CD4-positive, alpha-beta T cell (primary cell): ENCODE measurements at regions not wholly inside any gene's neighbourhood (a gene's known extent, or its start where the extent isn't known, plus 50 kb on each side); places are given as distances from the start of the nearest gene placed in this dataset.

Experiments
- ATAC-seq: fragments of 200-7000 bp; cut with Tn5 transposase; one replicate; pipeline ENCODE4 v1.10.0; 2022; ENCODE audit warnings: mild to moderate bottlenecking; ENCODE audit not compliant: poor library complexity
- CTCF ChIA-PET: fragments of 350-600 bp; sonication (Branson Sonifier 250); formaldehyde crosslinking; loops from one replicate; lab custom pipeline; 2021; ENCODE audit warnings: antibody characterized with exemption, inconsistent platforms; lab: Charles Lee
- POLR2A ChIA-PET: fragments of 350-600 bp; sonication (Branson Sonifier 250); formaldehyde crosslinking; loops from one replicate; lab custom pipeline; 2021; ENCODE audit warnings: antibody characterized with exemption, inconsistent platforms; lab: Charles Lee
- DNase-seq, 14 experiments: peaks; one replicate each; pipeline ENCODE4 v3.0.0-alpha.2; 2013 to 2020; ENCODE audit warnings: mixed read lengths in 2 of 14
- H3K27ac ChIP-seq, 2 donors: one replicate each; pipeline versions ENCODE4 v1.5.1 to v1.7.0; 2013; ENCODE audit warnings: low read length in 2 of 2, low read depth in 1 of 2, mild to moderate bottlenecking in 1 of 2
- H3K27me3 ChIP-seq, 2 experiments: 1 replicate in 1 of 2; 2 replicates in 1 of 2; pipeline versions ENCODE4 v1.6.1 to v1.7.0; 2013; ENCODE audit warnings: low read length in 2 of 2, control low read depth in 1 of 2, mild to moderate bottlenecking in 1 of 2, moderate library complexity in 1 of 2; ENCODE audit not compliant: insufficient read depth in 2 of 2, control insufficient read depth in 1 of 2
- H3K36me3 ChIP-seq: one replicate; pipeline ENCODE4 v1.6.1; 2013; ENCODE audit warnings: low read length, control low read depth; ENCODE audit not compliant: insufficient read depth
- H3K4me1 ChIP-seq: one replicate; pipeline ENCODE4 v1.6.1; 2013; ENCODE audit warnings: low read length, control low read depth; ENCODE audit not compliant: insufficient read depth
- H3K4me3 ChIP-seq: one replicate; pipeline ENCODE4 v1.5.1; 2013; ENCODE audit warnings: mild to moderate bottlenecking, low read length, moderate library complexity
- H3K9me3 ChIP-seq, 2 experiments: 1 replicate in 1 of 2; 2 replicates in 1 of 2; pipeline versions ENCODE4 v1.6.1 to v1.7.0; 2013; ENCODE audit warnings: low read length in 2 of 2, mild to moderate bottlenecking in 2 of 2, control low read depth in 1 of 2, moderate library complexity in 1 of 2; ENCODE audit not compliant: control insufficient read depth in 1 of 2, insufficient read depth in 1 of 2
- H3K27ac Mint-ChIP-seq: one replicate; pipeline ENCODE4 v1.8.0; 2020; ENCODE audit warnings: mixed read lengths
- H3K27me3 Mint-ChIP-seq: one replicate; pipeline ENCODE4 v1.8.0; 2021; ENCODE audit warnings: mixed read lengths
- H3K36me3 Mint-ChIP-seq: one replicate; pipeline ENCODE4 v1.8.0; 2021; ENCODE audit warnings: low read depth, mixed read lengths
- H3K4me1 Mint-ChIP-seq: one replicate; pipeline ENCODE4 v1.8.0; 2021; ENCODE audit warnings: low read depth, mixed read lengths
- H3K4me3 Mint-ChIP-seq: one replicate; pipeline ENCODE4 v1.8.0; 2020; ENCODE audit warnings: mild to moderate bottlenecking, mixed read lengths
- H3K9me3 Mint-ChIP-seq: one replicate; pipeline ENCODE4 v1.8.0; 2020; ENCODE audit warnings: mixed read lengths
- CTCF ChIP-seq: fragments of 200-600 bp; IDR thresholded peaks from one replicate; pipeline ENCODE4 v1.8.0; 2022; ENCODE audit warnings: antibody characterized with exemption, mild to moderate bottlenecking
- intact Hi-C, 2 experiments: fragments of 100-400 bp; cut with DNase I in 1 of 2; cut with micrococcal nuclease in 1 of 2; formaldehyde crosslinking; loops; one replicate each; pipeline versions ENCODE4 v1.15.1 to v1.9.0; 2023 to 2025; cut with DNase I, micrococcal nuclease

- H3K27me3 ChIP-seq = no peaks in the 10 kb centered on the region
- H3K9me3 Mint-ChIP-seq = no peaks in the 10 kb centered on the region
- no peak overlapping the region for H3K27ac ChIP-seq
- peaks cover 30% of the 10 kb centered on the region for H3K27me3 Mint-ChIP-seq
- intact Hi-C loops = no loop called here
- no peak overlapping the region for H3K4me3 ChIP-seq
- no peak overlapping the region for H3K27ac Mint-ChIP-seq
- H3K4me3 Mint-ChIP-seq = no peak overlapping the region
- ChIA-PET CTCF (no interaction called here), POLR2A (no interaction called here)
- no peak for ATAC-seq
- no peaks in the 10 kb centered on the region for H3K4me1 ChIP-seq
- DNase-seq = no peak
- no peaks in the 10 kb centered on the region for H3K36me3 Mint-ChIP-seq
- no peaks in the 10 kb centered on the region for H3K9me3 ChIP-seq
- no peaks in the 10 kb centered on the region for H3K36me3 ChIP-seq
- TF ChIP-seq CTCF = no peak
- H3K4me1 Mint-ChIP-seq = no peaks in the 10 kb centered on the region
Measured at GRCh38 chr20:41848180-41848579, 230.0 kb upstream of the CHD6 start.

GRCh38 chr20:41837669-41838224 lies 219.6 kb upstream of the CHD6 start:
- H3K27me3 ChIP-seq = no peaks in the 10 kb centered on the region
- no peak for TF ChIP-seq CTCF
- H3K36me3 ChIP-seq = no peaks in the 10 kb centered on the region
- no peak overlapping the region for H3K27ac ChIP-seq
- intact Hi-C loops = no loop called here
- Mint-ChIP-seq H3K36me3 (no peaks in the 10 kb centered on the region), H3K27me3 (peaks cover 21% of the 10 kb centered on the region), H3K4me3 (no peak overlapping the region), H3K4me1 (no peaks in the 10 kb centered on the region), H3K9me3 (no peaks in the 10 kb centered on the region), H3K27ac (no peak overlapping the region)
- DNase-seq = no peak
- no peaks in the 10 kb centered on the region for H3K4me1 ChIP-seq
- CTCF ChIA-PET = no interaction called here
- POLR2A ChIA-PET = no interaction called here
- ATAC-seq = no peak
- H3K4me3 ChIP-seq = no peak overlapping the region
- no peaks in the 10 kb centered on the region for H3K9me3 ChIP-seq

GRCh38 chr20:41833739-41834138 lies 215.6 kb upstream of the CHD6 start:
- CTCF ChIA-PET = no interaction called here

More at GRCh38 chr20:41833739-41834138, 215.6 kb upstream of the CHD6 start:
- Histone ChIP-seq H3K4me3 (no peak overlapping the region), H3K4me1 (no peaks in the 10 kb centered on the region), H3K36me3 (no peaks in the 10 kb centered on the region), H3K27me3 (peaks cover 2 to 4% of the 10 kb centered on the region in 2 experiments), H3K27ac (no peak overlapping the region), H3K9me3 (peaks cover 0 to 3% of the 10 kb centered on the region in 2 experiments)
- Mint-ChIP-seq H3K4me1 (no peaks in the 10 kb centered on the region), H3K36me3 (no peaks in the 10 kb centered on the region), H3K9me3 (no peaks in the 10 kb centered on the region), H3K27me3 (peaks cover 30% of the 10 kb centered on the region), H3K4me3 (no peak overlapping the region), H3K27ac (no peak overlapping the region)
- TF ChIP-seq CTCF = no peak
- ATAC-seq = no peak
- POLR2A ChIA-PET = no interaction called here
- intact Hi-C loops = no loop called here
- DNase-seq = no peak
